Activated T-helper 1 cell treated with anti-CD3 and anti-CD28 coated beads, Interleukin-12 subunit alpha, Interleukin-12 subunit beta, Interleukin-2, Interleukin-4 antibody, amounts not matched to agents 30 ng/mL and 10 ng/mL and 1 ng/mL, durations not matched to agents 14 hours and 24 hours and 36 hours (primary cell): ENCODE measurements at regions not wholly inside any gene's neighbourhood (a gene's known extent, or its start where the extent isn't known, plus 50 kb on each side); places are given as distances from the start of the nearest gene placed in this dataset.

Source experiments
- DNase-seq: peaks from one replicate; pipeline ENCODE4 v3.0.0; 2021; ENCODE audit warnings: low spot score
- H3K27ac Mint-ChIP-seq: one replicate; pipeline ENCODE4 v1.8.0; 2021; ENCODE audit warnings: mild to moderate bottlenecking, mixed read lengths
- H3K27me3 Mint-ChIP-seq: one replicate; pipeline ENCODE4 v1.8.0; 2022; ENCODE audit warnings: mild to moderate bottlenecking, moderate library complexity, mixed read lengths; ENCODE audit not compliant: insufficient read depth
- H3K36me3 Mint-ChIP-seq: one replicate; pipeline ENCODE4 v1.8.0; 2021; ENCODE audit warnings: low read depth, mixed read lengths
- H3K4me1 Mint-ChIP-seq: one replicate; pipeline ENCODE4 v1.8.0; 2021; ENCODE audit warnings: low read depth, mixed read lengths
- H3K4me3 Mint-ChIP-seq: one replicate; pipeline ENCODE4 v1.8.0; 2021; ENCODE audit warnings: mild to moderate bottlenecking, moderate library complexity, mixed read lengths
- H3K9me3 Mint-ChIP-seq: one replicate; pipeline ENCODE4 v1.8.0; 2021; ENCODE audit warnings: mixed read lengths
- intact Hi-C: fragments of 100-400 bp; cut with micrococcal nuclease; formaldehyde crosslinking; loops from one replicate; pipeline ENCODE4 v1.15.1; 2024

- no peaks in the 10 kb centered on the region for H3K36me3 Mint-ChIP-seq
- H3K4me1 Mint-ChIP-seq, result no peaks in the 10 kb centered on the region
- H3K27ac Mint-ChIP-seq, result no peak overlapping the region
- H3K9me3 Mint-ChIP-seq, result no peaks in the 10 kb centered on the region
- DNase-seq, result no peak
- intact Hi-C loops, result no loop called here
- H3K4me3 Mint-ChIP-seq, result no peak overlapping the region
- peaks cover 5% of the 10 kb centered on the region for H3K27me3 Mint-ChIP-seq
These were observed 567.0 kb upstream of the CADM1 start for GRCh38 chr11:116071241-116071640.

DNA sequence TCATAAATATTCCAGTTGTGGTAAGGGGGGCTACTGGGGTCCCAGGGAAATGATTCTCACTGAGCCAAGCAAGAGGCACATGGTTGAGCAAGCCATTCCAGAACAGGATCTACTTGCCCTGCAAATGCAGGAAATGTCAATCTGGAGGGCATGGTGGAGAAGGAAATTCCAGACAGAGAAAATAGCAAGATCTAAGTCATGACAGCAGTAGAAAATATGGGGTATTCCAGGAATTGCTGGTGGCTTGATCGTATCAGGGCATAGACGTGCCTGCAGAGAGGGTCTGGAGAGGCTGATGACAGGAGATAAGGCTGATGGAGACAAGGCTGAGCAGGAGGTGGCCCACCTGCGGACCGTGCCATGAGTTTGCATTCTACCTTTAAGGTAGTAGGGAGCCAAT lies 566.3 kb upstream of the CADM1 start:
- Mint-ChIP-seq H3K4me3 (no peak overlapping the region), H3K27ac (no peak overlapping the region), H3K4me1 (no peaks in the 10 kb centered on the region), H3K36me3 (no peaks in the 10 kb centered on the region), H3K27me3 (peaks cover 5% of the 10 kb centered on the region), H3K9me3 (no peaks in the 10 kb centered on the region)
- intact Hi-C loops, result no loop called here
- no peak for DNase-seq

- Mint-ChIP-seq H3K27ac (no peak overlapping the region), H3K4me1 (no peaks in the 10 kb centered on the region)
- no peak for DNase-seq
These were observed 562.6 kb upstream of the CADM1 start for GRCh38 chr11:116066777-116067176.

DNA sequence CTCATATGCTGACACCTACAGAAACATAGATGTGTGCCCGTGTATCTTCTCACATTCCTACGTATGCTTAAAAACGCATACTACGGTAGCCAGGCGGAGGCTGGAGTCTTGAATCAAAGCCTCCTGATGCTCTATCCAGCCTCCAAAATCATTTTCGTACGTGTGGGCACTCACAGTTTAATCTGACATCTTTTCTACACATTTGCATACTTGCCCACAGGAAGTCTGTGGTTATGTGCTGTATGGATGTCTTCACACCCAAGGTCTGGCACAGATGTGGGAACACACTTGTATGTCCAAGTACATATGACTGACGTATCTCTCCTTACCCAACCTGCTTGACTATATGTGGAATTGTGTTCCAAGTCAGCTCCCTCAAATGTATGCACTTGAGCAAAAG lies 561.8 kb upstream of the CADM1 start:
- no peaks in the 10 kb centered on the region for H3K4me1 Mint-ChIP-seq
- intact Hi-C loops, result no loop called here

More at GRCh38 chr11:116066777-116067176, 562.6 kb upstream of the CADM1 start:
- intact Hi-C loops, result no loop called here
- Mint-ChIP-seq H3K36me3 (no peaks in the 10 kb centered on the region), H3K4me3 (no peak overlapping the region), H3K27me3 (peaks cover 3% of the 10 kb centered on the region), H3K9me3 (no peaks in the 10 kb centered on the region)

GRCh38 chr11:116065191-116065895 lies 561.1 kb upstream of the CADM1 start:
- Mint-ChIP-seq H3K4me1 (no peaks in the 10 kb centered on the region), H3K4me3 (no peak overlapping the region), H3K27ac (no peak overlapping the region), H3K27me3 (no peaks in the 10 kb centered on the region), H3K36me3 (no peaks in the 10 kb centered on the region), H3K9me3 (no peaks in the 10 kb centered on the region)
- intact Hi-C loops, result no loop called here
- DNase-seq, result no peak

More for the DNA sequence above, 561.8 kb upstream of the CADM1 start:
- DNase-seq, result no peak
- Mint-ChIP-seq H3K4me3 (no peak overlapping the region), H3K27ac (no peak overlapping the region), H3K9me3 (no peaks in the 10 kb centered on the region), H3K36me3 (no peaks in the 10 kb centered on the region), H3K27me3 (no peaks in the 10 kb centered on the region)

DNA sequence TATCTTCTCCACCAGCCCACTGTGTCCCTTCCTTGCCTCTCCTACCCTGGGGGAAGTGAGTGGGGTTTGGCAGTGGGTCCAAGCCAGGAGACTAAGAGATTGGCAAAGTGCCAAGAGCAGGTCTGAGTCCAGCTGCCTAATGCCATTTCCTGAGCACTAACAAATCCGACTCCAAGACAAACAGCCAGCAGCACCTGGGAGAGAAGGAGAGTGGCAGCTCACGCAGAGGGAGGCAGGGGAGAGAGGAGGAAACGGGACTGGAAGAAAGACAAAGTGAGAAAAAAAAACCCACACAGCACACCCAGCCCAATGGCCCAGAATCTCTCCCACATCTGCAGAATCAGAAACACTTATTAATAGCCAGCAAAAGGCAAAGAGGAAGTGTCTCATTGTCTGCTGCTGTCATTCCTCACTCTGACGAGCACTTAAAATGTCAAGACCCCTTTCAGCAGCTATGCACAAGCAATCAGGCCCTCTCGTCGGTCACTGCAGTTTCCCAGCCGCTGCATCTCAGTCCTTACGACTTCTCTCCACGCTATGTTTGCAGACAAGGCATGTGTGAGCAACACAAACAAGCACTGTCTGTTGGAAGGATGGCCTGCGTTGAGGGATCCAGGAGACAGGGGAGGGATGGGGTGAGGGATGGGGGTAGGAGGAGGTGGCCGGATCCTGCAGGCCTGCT lies 558.4 kb upstream of the CADM1 start:
- no peak for DNase-seq

DNA sequence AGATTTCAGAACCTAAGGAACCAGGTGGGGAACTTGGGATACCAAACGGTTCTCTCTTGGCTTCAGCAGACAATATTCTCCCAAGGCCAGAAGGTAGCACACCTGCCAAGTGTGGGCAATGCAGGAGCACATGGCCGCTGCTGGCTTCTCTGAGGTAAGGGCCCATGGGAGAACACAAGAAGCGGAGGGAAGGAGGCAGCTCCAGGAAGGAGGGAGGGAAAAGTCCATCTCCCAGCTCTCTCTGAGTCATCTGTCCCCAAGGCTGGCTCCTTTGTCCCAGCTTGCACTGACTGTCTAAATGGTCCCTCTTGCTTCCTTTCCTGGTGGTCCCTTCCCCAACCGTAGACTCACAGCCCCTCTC lies 557.9 kb upstream of the CADM1 start:
- Mint-ChIP-seq H3K9me3 (no peaks in the 10 kb centered on the region), H3K27me3 (peaks cover 3% of the 10 kb centered on the region), H3K4me1 (no peaks in the 10 kb centered on the region), H3K27ac (no peak overlapping the region), H3K36me3 (no peaks in the 10 kb centered on the region), H3K4me3 (no peak overlapping the region)
- DNase-seq, result no peak
- intact Hi-C loops, result no loop called here

More for the DNA sequence above, 558.4 kb upstream of the CADM1 start:
- H3K9me3 Mint-ChIP-seq, result no peaks in the 10 kb centered on the region
- H3K4me3 Mint-ChIP-seq, result no peak overlapping the region
- no peak overlapping the region for H3K27ac Mint-ChIP-seq
- H3K27me3 Mint-ChIP-seq, result peaks cover 3% of the 10 kb centered on the region
- H3K36me3 Mint-ChIP-seq, result no peaks in the 10 kb centered on the region
- intact Hi-C loops, result no loop called here
- no peaks in the 10 kb centered on the region for H3K4me1 Mint-ChIP-seq

DNA sequence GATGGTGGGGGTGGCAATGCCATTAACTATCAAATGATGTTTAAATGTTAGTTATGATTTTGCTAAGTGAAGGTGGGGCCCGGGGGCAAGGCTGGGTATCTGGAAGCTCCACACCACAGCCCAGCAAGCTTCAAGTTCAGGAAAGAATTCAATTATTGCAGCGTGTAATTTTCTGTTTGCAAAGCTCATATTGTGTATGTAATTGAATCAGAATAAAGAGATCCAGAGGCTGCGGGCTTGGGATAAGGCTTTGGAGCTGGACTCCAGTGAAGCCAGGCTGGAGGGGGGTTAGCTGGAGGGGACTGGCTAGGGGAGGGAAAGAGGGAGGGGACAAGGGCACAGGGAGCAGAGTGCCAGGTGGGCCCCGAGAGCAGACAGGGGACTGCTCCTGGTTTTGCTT lies 557.1 kb upstream of the CADM1 start:
- no peaks in the 10 kb centered on the region for H3K9me3 Mint-ChIP-seq
- no peaks in the 10 kb centered on the region for H3K4me1 Mint-ChIP-seq
- H3K27ac Mint-ChIP-seq, result no peak overlapping the region

GRCh38 chr11:116059919-116060318 lies 555.7 kb upstream of the CADM1 start:
- intact Hi-C loops, result no loop called here
- no peak for DNase-seq
- no peaks in the 10 kb centered on the region for H3K36me3 Mint-ChIP-seq
- H3K27me3 Mint-ChIP-seq, result peaks cover 3% of the 10 kb centered on the region
- no peak overlapping the region for H3K4me3 Mint-ChIP-seq
- no peak overlapping the region for H3K27ac Mint-ChIP-seq
- no peaks in the 10 kb centered on the region for H3K4me1 Mint-ChIP-seq
- no peaks in the 10 kb centered on the region for H3K9me3 Mint-ChIP-seq

More for the DNA sequence above, 557.1 kb upstream of the CADM1 start:
- no peak overlapping the region for H3K4me3 Mint-ChIP-seq
- intact Hi-C loops, result no loop called here
- peaks cover 3% of the 10 kb centered on the region for H3K27me3 Mint-ChIP-seq
- no peaks in the 10 kb centered on the region for H3K36me3 Mint-ChIP-seq
- no peak for DNase-seq

GRCh38 chr11:116057000-116057399 lies 552.8 kb upstream of the CADM1 start:
- Mint-ChIP-seq H3K9me3 (no peaks in the 10 kb centered on the region), H3K27ac (no peak overlapping the region), H3K4me1 (no peaks in the 10 kb centered on the region), H3K27me3 (peaks cover 3% of the 10 kb centered on the region), H3K4me3 (no peak overlapping the region), H3K36me3 (no peaks in the 10 kb centered on the region)
- intact Hi-C loops, result no loop called here
- no peak for DNase-seq

- no peaks in the 10 kb centered on the region for H3K36me3 Mint-ChIP-seq
- H3K9me3 Mint-ChIP-seq, result no peaks in the 10 kb centered on the region
- H3K4me3 Mint-ChIP-seq, result no peak overlapping the region
- no peak overlapping the region for H3K27ac Mint-ChIP-seq
- H3K4me1 Mint-ChIP-seq, result no peaks in the 10 kb centered on the region
- peaks cover 6% of the 10 kb centered on the region for H3K27me3 Mint-ChIP-seq
- DNase-seq, result no peak
- intact Hi-C loops, result no loop called here
These were observed 550.8 kb upstream of the CADM1 start for GRCh38 chr11:116055064-116055463.

GRCh38 chr11:116053548-116053919 lies 549.3 kb upstream of the CADM1 start:
- no peaks in the 10 kb centered on the region for H3K9me3 Mint-ChIP-seq
- H3K27ac Mint-ChIP-seq, result no peak overlapping the region
- H3K4me3 Mint-ChIP-seq, result no peak overlapping the region
- H3K27me3 Mint-ChIP-seq, result peaks cover 3% of the 10 kb centered on the region
- no peaks in the 10 kb centered on the region for H3K36me3 Mint-ChIP-seq
- intact Hi-C loops, result no loop called here
- DNase-seq, result no peak
- no peaks in the 10 kb centered on the region for H3K4me1 Mint-ChIP-seq

DNA sequence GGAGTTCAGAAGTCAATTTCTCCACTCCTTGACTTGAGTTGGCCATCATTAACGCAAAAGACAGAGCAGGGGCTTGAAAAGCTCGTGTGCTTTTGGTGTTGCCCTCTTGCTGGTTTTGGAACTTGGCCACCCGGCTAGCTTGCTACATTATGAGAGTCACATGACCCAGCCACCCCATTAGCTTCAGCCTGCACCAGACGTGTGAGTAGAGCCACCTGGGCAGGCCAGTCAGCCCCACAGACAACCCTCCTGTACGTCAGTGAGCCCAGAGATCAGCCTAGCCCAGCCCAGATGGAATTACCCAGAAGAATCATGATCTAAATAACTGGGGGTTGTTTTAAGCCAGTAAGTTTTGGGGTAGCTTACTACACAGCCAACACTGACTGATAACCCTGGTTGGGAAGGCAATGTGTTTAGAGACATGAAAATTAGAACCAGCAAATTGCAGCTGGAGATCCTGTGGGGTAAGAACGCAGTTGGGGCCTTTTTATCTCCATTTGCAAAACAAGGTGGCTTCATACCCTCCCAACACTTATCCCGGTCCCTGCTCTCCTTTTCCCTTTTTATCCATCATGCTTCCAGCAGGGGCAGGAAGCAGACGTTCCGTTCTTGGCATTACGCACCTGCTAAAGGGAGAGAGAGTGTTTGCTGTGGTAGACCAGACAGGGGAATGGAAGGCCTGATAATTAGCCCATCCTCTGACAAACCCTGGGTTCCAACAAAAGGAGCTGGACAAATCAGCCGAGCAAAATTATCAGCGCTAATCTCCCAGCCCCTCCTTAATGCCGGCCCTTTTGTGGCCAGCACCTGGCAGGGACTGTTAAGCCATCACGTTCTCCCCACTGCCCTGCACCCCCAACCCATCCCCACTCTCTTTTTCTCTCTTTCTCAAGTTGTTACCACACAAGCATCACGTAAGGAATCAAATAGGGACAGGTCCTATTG lies 548.7 kb upstream of the CADM1 start:
- Mint-ChIP-seq H3K4me3 (no peak overlapping the region), H3K27ac (no peak overlapping the region), H3K27me3 (peaks cover 3% of the 10 kb centered on the region), H3K36me3 (no peaks in the 10 kb centered on the region), H3K4me1 (no peaks in the 10 kb centered on the region), H3K9me3 (no peaks in the 10 kb centered on the region)
- DNase-seq, result no peak
- intact Hi-C loops, result no loop called here
